Ascending aorta (tissue), 2 donors: ENCODE measurements at regions not wholly inside any gene's neighbourhood (a gene's known extent, or its start where the extent isn't known, plus 50 kb on each side); places are given as distances from the start of the nearest gene placed in this dataset.

Experiments used
- DNase-seq, 2 donors: peaks; one replicate each; pipeline ENCODE4 v3.0.0-alpha.2; 2019; ENCODE audit warnings: low spot score in 2 of 2
- H3K27ac ChIP-seq, 2 donors: fragments of 200-600 bp; sonication (generic); one replicate each; pipeline ENCODE4 v1.5.1; 2016 to 2017; ENCODE audit warnings: mild to moderate bottlenecking in 1 of 2
- H3K27me3 ChIP-seq: fragments of 200-600 bp; sonication (generic); one replicate; pipeline ENCODE4 v1.5.1; 2017
- H3K36me3 ChIP-seq, 2 donors: fragments of 200-600 bp; sonication (generic); one replicate each; pipeline ENCODE4 v1.5.1; 2016
- H3K4me1 ChIP-seq, 2 donors: fragments of 200-600 bp; sonication (generic); one replicate each; pipeline ENCODE4 v1.5.1; 2016 to 2017; ENCODE audit warnings: mild to moderate bottlenecking in 1 of 2
- H3K4me3 ChIP-seq, 2 donors: fragments of 200-600 bp; sonication (generic); one replicate each; pipeline ENCODE4 v1.5.1; 2016 to 2017; ENCODE audit warnings: mild to moderate bottlenecking in 1 of 2
- H3K9me3 ChIP-seq, 2 donors: fragments of 200-600 bp; sonication (generic); one replicate each; pipeline ENCODE4 v1.5.1; 2016
- intact Hi-C: fragments of 100-400 bp; cut with DNase I; formaldehyde crosslinking; loops from one replicate; pipeline ENCODE4 v1.15.1; 2023
- TF ChIP-seq, protein P1 (sequence below), 3 experiments: fragments of 200-600 bp in 2 of 3; fragments of 450-650 bp in 1 of 3; sonication (generic) in 2 of 3; IDR thresholded peaks; one replicate each; pipeline ENCODE4 v1.5.1; 2016 to 2019; ENCODE audit warnings: antibody characterized with exemption in 3 of 3, mild to moderate bottlenecking in 1 of 3, moderate library complexity in 1 of 3

DNA sequence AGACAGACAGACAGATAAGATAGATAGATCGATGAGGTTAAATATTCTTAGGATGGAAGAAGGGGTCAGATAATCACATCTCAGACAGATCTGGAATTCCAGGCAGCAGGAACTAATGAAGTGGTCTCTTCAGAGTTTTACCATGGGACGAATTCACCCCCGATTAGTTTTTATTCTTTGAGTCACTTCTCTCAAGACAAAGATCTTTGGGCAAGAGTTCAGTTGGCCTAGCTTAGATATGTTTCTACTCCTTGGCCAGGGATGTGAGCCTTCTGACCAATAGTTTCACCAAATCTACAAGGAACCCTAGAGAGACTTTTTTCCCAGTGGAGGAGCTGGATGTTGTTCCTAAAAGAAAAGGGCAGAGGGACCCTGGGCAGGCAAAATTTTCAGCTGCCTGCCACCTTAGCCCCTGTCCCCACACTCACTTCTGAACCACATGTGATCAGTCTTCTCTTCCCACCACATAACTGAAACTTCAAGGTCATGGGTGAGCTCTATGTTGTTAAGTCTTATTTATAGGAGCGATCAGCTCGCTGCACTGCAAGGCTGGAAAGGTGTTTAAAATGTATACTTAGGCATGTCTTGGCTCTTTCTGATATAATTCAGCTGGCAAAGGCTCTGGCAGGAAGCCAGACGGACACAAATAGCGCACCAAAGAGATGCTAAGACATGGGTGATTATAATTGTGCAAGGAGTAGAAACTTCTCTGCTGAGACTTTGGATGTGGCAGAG, 132.9 kb downstream of the PALM2AKAP2 start:
- Histone ChIP-seq H3K9me3 (no peaks in the 10 kb centered on the region), H3K4me3 (no peak overlapping the region), H3K36me3 (no peaks in the 10 kb centered on the region), H3K27ac (peak overlapping the region; percentile 51 to 63), H3K4me1 (peaks cover 0 to 32% of the 10 kb centered on the region in 2 donors), H3K27me3 (no peaks in the 10 kb centered on the region)
- TF ChIP-seq, protein P1, sequence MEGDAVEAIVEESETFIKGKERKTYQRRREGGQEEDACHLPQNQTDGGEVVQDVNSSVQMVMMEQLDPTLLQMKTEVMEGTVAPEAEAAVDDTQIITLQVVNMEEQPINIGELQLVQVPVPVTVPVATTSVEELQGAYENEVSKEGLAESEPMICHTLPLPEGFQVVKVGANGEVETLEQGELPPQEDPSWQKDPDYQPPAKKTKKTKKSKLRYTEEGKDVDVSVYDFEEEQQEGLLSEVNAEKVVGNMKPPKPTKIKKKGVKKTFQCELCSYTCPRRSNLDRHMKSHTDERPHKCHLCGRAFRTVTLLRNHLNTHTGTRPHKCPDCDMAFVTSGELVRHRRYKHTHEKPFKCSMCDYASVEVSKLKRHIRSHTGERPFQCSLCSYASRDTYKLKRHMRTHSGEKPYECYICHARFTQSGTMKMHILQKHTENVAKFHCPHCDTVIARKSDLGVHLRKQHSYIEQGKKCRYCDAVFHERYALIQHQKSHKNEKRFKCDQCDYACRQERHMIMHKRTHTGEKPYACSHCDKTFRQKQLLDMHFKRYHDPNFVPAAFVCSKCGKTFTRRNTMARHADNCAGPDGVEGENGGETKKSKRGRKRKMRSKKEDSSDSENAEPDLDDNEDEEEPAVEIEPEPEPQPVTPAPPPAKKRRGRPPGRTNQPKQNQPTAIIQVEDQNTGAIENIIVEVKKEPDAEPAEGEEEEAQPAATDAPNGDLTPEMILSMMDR (IDR thresholded peaks at IDR 0.05): no peak
- intact Hi-C loops: no loop called here
- DNase-seq: no peak

DNA sequence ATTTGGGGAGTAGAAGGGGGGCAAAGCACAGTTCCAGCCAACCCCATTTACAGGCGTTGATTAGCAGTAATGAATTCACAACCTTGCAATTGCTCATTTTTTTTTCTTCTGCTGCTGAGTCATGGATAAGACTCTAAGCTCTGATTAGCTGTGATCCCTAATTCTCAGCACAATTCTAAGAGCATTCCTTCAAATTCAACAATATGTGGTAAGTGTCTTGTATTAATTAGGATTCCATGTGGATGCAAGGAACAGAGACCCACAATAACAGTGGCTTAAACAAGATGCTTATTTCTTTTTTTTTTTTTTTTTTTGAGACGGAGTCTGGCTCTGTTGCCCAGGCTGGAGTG, 133.4 kb downstream of the PALM2AKAP2 start:
- no peak for DNase-seq
- no peaks in the 10 kb centered on the region for H3K36me3 ChIP-seq
- H3K27ac ChIP-seq: peak overlapping the region in 1 of 2 donors; percentile 51
- no peaks in the 10 kb centered on the region for H3K9me3 ChIP-seq
- intact Hi-C loops: no loop called here
- H3K27me3 ChIP-seq: no peaks in the 10 kb centered on the region
- no peak overlapping the region for H3K4me3 ChIP-seq
- H3K4me1 ChIP-seq: peaks cover 0 to 35% of the 10 kb centered on the region in 2 donors
- TF ChIP-seq, protein P1 (IDR thresholded peaks at IDR 0.05): no peak

DNA sequence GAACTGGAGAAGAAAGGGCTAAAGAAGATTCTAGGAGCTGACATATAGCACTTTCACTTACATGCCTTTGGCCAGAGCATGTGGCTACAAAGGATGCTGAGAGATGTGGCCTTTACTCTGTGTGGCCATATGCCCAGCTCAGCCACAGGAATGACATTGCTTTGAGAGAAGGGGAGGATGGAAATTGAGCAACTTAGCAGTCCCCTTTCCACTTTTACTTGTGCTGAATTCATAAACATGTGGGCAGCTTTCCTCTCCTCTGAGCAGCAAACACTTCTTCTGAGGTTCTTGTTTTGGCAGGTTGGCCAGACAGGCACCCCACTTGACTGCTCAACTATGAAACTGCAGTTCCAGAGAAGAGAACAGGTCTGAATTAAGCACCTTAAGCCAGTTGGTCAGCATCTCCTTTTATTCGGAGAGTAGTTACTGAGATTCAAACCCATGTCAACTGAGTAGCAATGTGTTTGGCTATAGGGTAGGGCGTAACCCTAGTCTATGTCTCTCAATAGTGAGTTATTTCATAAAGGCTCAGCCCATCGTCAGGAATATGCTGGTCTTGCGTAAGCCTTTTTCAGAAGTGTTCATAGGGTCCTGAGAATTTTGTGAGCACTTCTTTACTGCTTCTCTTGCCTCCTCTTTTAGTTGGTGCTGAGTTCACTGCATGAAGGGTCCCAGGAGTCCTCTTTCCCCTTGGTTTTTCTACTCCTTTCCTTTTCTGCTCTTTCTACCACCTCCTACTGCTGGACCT, 134.5 kb downstream of the PALM2AKAP2 start:
- Histone ChIP-seq H3K9me3 (no peaks in the 10 kb centered on the region), H3K36me3 (no peaks in the 10 kb centered on the region), H3K4me3 (no peak overlapping the region), H3K27me3 (no peaks in the 10 kb centered on the region), H3K27ac (peak overlapping the region in 1 of 2 donors; percentile 1), H3K4me1 (peaks cover 0 to 39% of the 10 kb centered on the region in 2 donors)
- intact Hi-C loops: loop anchor here (5.0 kb wide), 1 partner anchor 38 kb away; no protein-coding TSS in a partner anchor
- TF ChIP-seq, protein P1 (IDR thresholded peaks at IDR 0.05): no peak
- DNase-seq: no peak

DNA sequence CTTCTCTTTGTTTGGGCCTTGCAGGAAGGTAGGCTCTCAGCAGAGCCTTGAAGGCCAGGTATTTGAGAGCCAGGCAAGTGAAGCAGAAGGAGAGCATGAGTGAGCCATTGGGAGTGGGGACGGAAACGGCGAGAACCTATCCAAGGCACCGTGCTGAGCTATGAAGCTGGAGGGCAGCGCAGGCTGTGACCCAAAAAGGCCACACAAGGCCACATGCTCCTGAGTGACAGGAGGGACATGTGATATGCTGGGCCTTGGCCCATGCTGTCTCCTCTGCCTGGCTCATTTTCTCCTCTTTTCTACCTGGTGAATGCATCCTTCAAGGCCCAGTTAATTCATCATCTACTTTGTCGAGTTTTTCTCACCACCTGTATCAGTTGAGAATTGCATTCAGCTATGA, 136.3 kb downstream of the PALM2AKAP2 start:
- H3K9me3 ChIP-seq: no peaks in the 10 kb centered on the region
- no peak overlapping the region for H3K27ac ChIP-seq
- H3K4me1 ChIP-seq: peaks cover 0 to 29% of the 10 kb centered on the region in 2 donors
- H3K4me3 ChIP-seq: no peak overlapping the region
- DNase-seq: no peak
- no peaks in the 10 kb centered on the region for H3K27me3 ChIP-seq
- H3K36me3 ChIP-seq: no peaks in the 10 kb centered on the region
- intact Hi-C loops: loop anchor here (5.0 kb wide), 1 partner anchor 36 kb away; no protein-coding TSS in a partner anchor
- TF ChIP-seq, protein P1 (IDR thresholded peaks at IDR 0.05): no peak

DNA sequence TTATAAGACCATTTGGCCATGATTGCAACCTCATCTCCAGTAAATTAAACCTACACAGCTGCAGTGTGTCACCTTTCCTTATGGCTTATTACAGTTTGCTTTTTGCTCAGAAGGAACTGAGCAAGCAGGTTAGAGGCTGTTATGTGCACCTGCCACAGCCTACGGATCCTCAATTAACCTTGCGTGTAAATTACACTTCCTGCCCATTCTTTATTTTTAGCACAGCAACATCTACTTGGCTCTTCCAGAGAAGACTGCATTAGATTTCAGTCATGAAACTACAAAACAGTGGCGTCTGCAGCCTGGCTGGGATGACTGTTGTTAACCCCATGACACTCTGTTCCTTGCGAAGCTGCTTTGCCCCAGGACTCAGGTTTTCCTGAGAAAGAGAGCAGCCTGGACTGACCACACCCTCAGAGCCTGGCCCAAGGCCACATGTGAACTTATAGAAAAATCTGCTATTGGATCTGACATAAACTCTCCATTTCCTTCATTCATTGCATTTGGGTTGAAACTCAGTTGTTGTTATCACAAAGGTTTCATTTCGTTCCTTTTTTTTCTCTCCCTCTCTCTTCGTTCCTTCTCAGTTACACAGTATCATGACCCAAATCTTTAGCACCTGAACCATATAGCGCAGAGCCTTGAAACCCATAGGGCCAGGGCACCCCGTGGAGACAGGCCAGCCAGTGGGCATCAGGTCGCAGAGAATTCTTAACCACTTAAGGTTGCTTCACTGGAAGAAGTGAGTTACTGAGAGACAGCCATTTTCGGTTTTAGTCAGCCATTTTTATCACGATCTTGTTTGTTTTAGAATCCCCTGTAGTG, 138.6 kb downstream of the PALM2AKAP2 start:
- TF ChIP-seq, protein P1 (IDR thresholded peaks at IDR 0.05): no peak
- H3K36me3 ChIP-seq: peaks cover 2 to 3% of the 10 kb centered on the region in 2 donors
- H3K27ac ChIP-seq: no peak overlapping the region
- DNase-seq: no peak
- H3K9me3 ChIP-seq: no peaks in the 10 kb centered on the region
- no peak overlapping the region for H3K4me3 ChIP-seq
- intact Hi-C loops: loop anchor here (5.0 kb wide), 1 partner anchor 34 kb away; no protein-coding TSS in a partner anchor
- H3K4me1 ChIP-seq: peaks cover 0 to 18% of the 10 kb centered on the region in 2 donors
- H3K27me3 ChIP-seq: no peaks in the 10 kb centered on the region
